ENCODE measurements at regions not wholly inside any gene's neighbourhood (a gene's known extent, or its start where the extent isn't known, plus 50 kb on each side); places are given as distances from the start of the nearest gene placed in this dataset.

GRCh38 chr15:101120473-101120872, 131.4 kb downstream of the CHSY1 start:
- in situ Hi-C loops (cut with MboI) (no loop called here), intact Hi-C loops (cut with micrococcal nuclease) (no loop called here)
- BruUV-seq (replicated peaks), result no TSS peak
- Histone ChIP-seq H3K9me1 (ENCODE audit: control insufficient read depth, insufficient read depth, low read length) (no peaks in the 10 kb centered on the region), H2AFZ (ENCODE audit: low read depth, low read length) (no peak overlapping the region), H3K36me3 (ENCODE audit: control insufficient read depth, insufficient read depth, low read length) (no peaks in the 10 kb centered on the region), H3K79me2 (ENCODE audit: control insufficient read depth, insufficient read depth, low read length) (no peaks in the 10 kb centered on the region), H3K4me2 (ENCODE audit: insufficient read depth, low read length) (no peak overlapping the region), H3K9me3 (replicated peaks; ENCODE audit: control insufficient read depth, insufficient read depth, low read depth, low read length) (no peaks in the 10 kb centered on the region), H3K4me3 (no peak overlapping the region), H3K27me3 (ENCODE audit: control insufficient read depth in 2 of 2, insufficient read depth in 2 of 2, low read length in 2 of 2) (no peaks in the 10 kb centered on the region), H4K20me1 (replicated peaks; ENCODE audit: control insufficient read depth, insufficient read depth, low read length) (no peaks in the 10 kb centered on the region; the same call in 1 of the 2 replicates), H3K9ac (ENCODE audit: insufficient read depth in 1 of 2, low read depth in 2 of 2, low read length in 2 of 2) (peak overlapping the region in 1 of 2 experiments; percentile 21; a peak in 1 of 4 replicates), H3K27ac (ENCODE audit: extremely low read depth, low read depth, low read length) (no peak overlapping the region), H3K4me1 (replicated peaks in 1 of 2; ENCODE audit: control insufficient read depth in 2 of 2, insufficient read depth in 2 of 2, low read length in 2 of 2) (peaks cover 5 to 25% of the 10 kb centered on the region in 2 experiments)
- WGBS (ENCODE audit: insufficient coverage, low coverage, missing lambda C conversion rate), result 36% methylated on average over 6 of the region's 6 CpGs
- TF ChIP-seq PKNOX1 (IDR thresholded peaks at IDR 0.05) (peak; percentile 87), LCOR (CRISPR knock-in tag; IDR thresholded peaks at IDR 0.05) (no peak), MAFK (IDR thresholded peaks at IDR 0.05; ENCODE audit: low read length) (no peak), MEIS2 (IDR thresholded peaks at IDR 0.05; ENCODE audit: partially characterized antibody) (peak; percentile 24)
- ATAC-seq, result no peak
- ChIA-PET POLR2A (no interaction called here), CTCF (ENCODE audit: low intra/inter-chr PET ratio) (no interaction called here)
- no peak for FAIRE-seq
- DNase-seq (ENCODE audit: extremely low read depth in 1 of 4, low spot score in 3 of 4), result no peak
